Panc1 (cell line): ENCODE measurements at regions not wholly inside any gene's neighbourhood (a gene's known extent, or its start where the extent isn't known, plus 50 kb on each side); places are given as distances from the start of the nearest gene placed in this dataset.

ENCODE experiments used
- ATAC-seq: fragments of 200-7000 bp; cut with Tn5 transposase; 2 replicates; pipeline ENCODE4 v1.9.1; 2020; ENCODE audit warnings: mild to moderate bottlenecking, moderate library complexity
- BruUV-seq: library from RNA; stranded (reverse); fragments of 400-500 nt; replicated peaks from 2 replicates; lab custom pipeline; 2021; lab: Mats Ljungman, UMichigan
- CTCF ChIA-PET: fragments of 300-600 bp; sonication (Branson Sonifier 250); formaldehyde crosslinking; loops from one replicate; lab custom pipeline; 2022; ENCODE audit warnings: antibody characterized with exemption; lab: Charles Lee
- POLR2A ChIA-PET: fragments of 300-600 bp; sonication (Branson Sonifier 250); formaldehyde crosslinking; loops from one replicate; lab custom pipeline; 2022; ENCODE audit warnings: antibody characterized with exemption; lab: Charles Lee
- DNase-seq: peaks from one replicate; pipeline ENCODE4 v3.0.0-alpha.2; 2010; ENCODE audit warnings: low read depth, low spot score
- H3K27ac ChIP-seq: 2 replicates; pipeline ENCODE4 v1.5.1; 2011; ENCODE audit warnings: mild to moderate bottlenecking, low read length, inconsistent platforms
- H3K27me3 ChIP-seq: fragments of 200-500 bp; sonication (Bioruptor generic); 2 replicates; pipeline ENCODE4 v1.6.0; 2014; ENCODE audit warnings: low read length, inconsistent platforms; ENCODE audit not compliant: control insufficient read depth, insufficient read depth
- H3K36me3 ChIP-seq: fragments of 200-500 bp; sonication (Bioruptor generic); 2 replicates; pipeline ENCODE4 v1.5.1; 2014; ENCODE audit warnings: inconsistent platforms, mild to moderate bottlenecking, low read length, moderate library complexity; ENCODE audit not compliant: control insufficient read depth, insufficient read depth
- H3K4me1 ChIP-seq: 2 replicates; pipeline ENCODE4 v1.5.1; 2011; ENCODE audit warnings: inconsistent platforms, mild to moderate bottlenecking, low read length, moderate library complexity; ENCODE audit not compliant: control insufficient read depth, insufficient read depth
- H3K4me3 ChIP-seq, 2 experiments: 2 replicates each; pipeline ENCODE4 v1.5.1; 2011 to 2012; ENCODE audit warnings: low read depth in 2 of 2, low read length in 2 of 2, mild to moderate bottlenecking in 2 of 2, inconsistent platforms in 1 of 2, moderate library complexity in 1 of 2
- H3K9me3 ChIP-seq: fragments of 200-500 bp; sonication (Bioruptor generic); 2 replicates; pipeline ENCODE4 v1.5.1; 2014; ENCODE audit warnings: low read depth, mild to moderate bottlenecking, inconsistent platforms, low read length, moderate library complexity; ENCODE audit not compliant: control insufficient read depth, insufficient read depth
- CTCF ChIP-seq: fragments of 450-650 bp; IDR thresholded peaks from 2 replicates; pipeline ENCODE4 v1.5.1; 2017; ENCODE audit warnings: mild to moderate bottlenecking
- POLR2AphosphoS5 ChIP-seq: IDR thresholded peaks from 2 replicates; pipeline ENCODE4 v1.6.1; 2012; ENCODE audit warnings: mild to moderate bottlenecking, low read depth, low read length, moderate library complexity
- REST ChIP-seq, 2 experiments: IDR thresholded peaks; 2 replicates each; pipeline ENCODE4 v1.6.1; 2011 to 2012; ENCODE audit warnings: low read depth in 2 of 2, control low read depth in 1 of 2, low read length in 1 of 2, mild to moderate bottlenecking in 1 of 2, moderate library complexity in 1 of 2; ENCODE audit not compliant: insufficient read depth in 1 of 2
- SIN3A ChIP-seq: IDR thresholded peaks from 2 replicates; pipeline ENCODE4 v1.6.1; 2012; ENCODE audit warnings: low read depth, mild to moderate bottlenecking, low read length, moderate library complexity, borderline replicate concordance; ENCODE audit not compliant: insufficient read depth
- TCF7L2 ChIP-seq: IDR thresholded peaks from 2 replicates; pipeline ENCODE4 v1.6.1; 2011; ENCODE audit warnings: mild to moderate bottlenecking, low read depth, low read length, inconsistent platforms
- in situ Hi-C: cut with HindIII; loops from 2 replicates; pipeline ENCODE4 v1.10.0; 2016; ENCODE audit warnings: low sequenced_read_pairs, low pct_unique_long_range_greater_than_20kb
- intact Hi-C: fragments of 100-400 bp; cut with micrococcal nuclease; formaldehyde crosslinking; loops from one replicate; pipeline ENCODE4 v1.10.0; 2022; ENCODE audit not compliant: unreplicated experiment

GRCh38 chr9:17859228-17859627 is 280.4 kb downstream of the SH3GL2 start:
- ChIA-PET POLR2A (no interaction called here), CTCF (no interaction called here)
- H3K36me3 ChIP-seq: no peaks in the 10 kb centered on the region
- H3K27ac ChIP-seq: no peak overlapping the region
- intact Hi-C loops (no loop called here), in situ Hi-C loops (no loop called here)
- no TSS peak for BruUV-seq
- TF ChIP-seq TCF7L2 (no peak), SIN3A (no peak), POLR2AphosphoS5 (no peak), CTCF (no peak), REST (IDR thresholded peaks at IDR 0.05; ENCODE audit: insufficient read depth in 1 of 2, low read depth in 2 of 2, low read length in 1 of 2) (no peak)
- H3K9me3 ChIP-seq: no peaks in the 10 kb centered on the region
- DNase-seq: no peak
- H3K4me1 ChIP-seq: no peaks in the 10 kb centered on the region
- no peak overlapping the region for H3K4me3 ChIP-seq
- H3K27me3 ChIP-seq: no peaks in the 10 kb centered on the region
- no peak for ATAC-seq

- H3K9me3 ChIP-seq: no peaks in the 10 kb centered on the region
- ATAC-seq: no peak
- H3K36me3 ChIP-seq: no peaks in the 10 kb centered on the region
- no peak for TF ChIP-seq SIN3A
- TF ChIP-seq POLR2AphosphoS5: no peak
- no peak for TF ChIP-seq CTCF
- TF ChIP-seq TCF7L2: no peak
- no peak for TF ChIP-seq REST (IDR thresholded peaks at IDR 0.05; ENCODE audit: insufficient read depth in 1 of 2, low read depth in 2 of 2, low read length in 1 of 2)
- no peaks in the 10 kb centered on the region for H3K4me1 ChIP-seq
- H3K4me3 ChIP-seq: no peak overlapping the region
- POLR2A ChIA-PET: no interaction called here
- no TSS peak for BruUV-seq
- DNase-seq: no peak
- no peaks in the 10 kb centered on the region for H3K27me3 ChIP-seq
- in situ Hi-C loops (no loop called here), intact Hi-C loops (no loop called here)
- CTCF ChIA-PET: no interaction called here
- no peak overlapping the region for H3K27ac ChIP-seq
Observed at GRCh38 chr9:17859987-17860386, 281.1 kb downstream of the SH3GL2 start.
